Neural progenitor cell (in vitro differentiated cells): ENCODE measurements at regions not wholly inside any gene's neighbourhood (a gene's known extent, or its start where the extent isn't known, plus 50 kb on each side); places are given as distances from the start of the nearest gene placed in this dataset.

Experiments
- DNase-seq: peaks from one replicate; pipeline ENCODE4 v3.0.0-alpha.2; 2016; ENCODE audit warnings: low spot score
- H2AFZ ChIP-seq: fragments of 200-600 bp; sonication (generic); replicated peaks from 2 replicates; pipeline ENCODE4 v1.6.1; 2016; ENCODE audit warnings: antibody characterized with exemption
- H3F3A ChIP-seq: fragments of 200-600 bp; sonication (generic); 2 replicates; pipeline ENCODE4 v1.6.1; 2016; ENCODE audit warnings: antibody characterized with exemption, low read depth
- H3K27ac ChIP-seq: fragments of 200-600 bp; sonication (generic); 2 replicates; pipeline ENCODE4 v1.5.1; 2016; ENCODE audit warnings: mild to moderate bottlenecking
- H3K27me3 ChIP-seq: fragments of 200-600 bp; sonication (generic); 2 replicates; pipeline ENCODE4 v1.6.1; 2016; ENCODE audit warnings: mild to moderate bottlenecking, moderate library complexity
- H3K36me3 ChIP-seq: fragments of 200-600 bp; sonication (generic); 2 replicates; pipeline ENCODE4 v1.5.1; 2016
- H3K4me1 ChIP-seq: fragments of 200-600 bp; sonication (generic); 2 replicates; pipeline ENCODE4 v1.6.1; 2016; ENCODE audit warnings: mixed run types
- H3K4me2 ChIP-seq: fragments of 200-600 bp; sonication (generic); 2 replicates; pipeline ENCODE4 v1.6.1; 2016
- H3K4me3 ChIP-seq: fragments of 200-600 bp; sonication (generic); 2 replicates; pipeline ENCODE4 v1.5.1; 2016
- H3K79me2 ChIP-seq: fragments of 200-600 bp; sonication (generic); 2 replicates; pipeline ENCODE4 v1.6.1; 2016; ENCODE audit warnings: low read depth
- H3K9ac ChIP-seq: fragments of 200-600 bp; sonication (generic); 2 replicates; pipeline ENCODE4 v1.6.1; 2016
- H3K9me3 ChIP-seq: fragments of 200-600 bp; sonication (generic); 2 replicates; pipeline ENCODE4 v1.5.1; 2016; ENCODE audit warnings: low read depth
- H4K20me1 ChIP-seq: fragments of 200-600 bp; sonication (generic); 2 replicates; pipeline ENCODE4 v1.6.1; 2016; ENCODE audit warnings: low read depth
- H3K27ac Mint-ChIP-seq: 3 replicates; pipeline ENCODE4 v1.8.0; 2021; ENCODE audit warnings: mixed read lengths
- H3K27me3 Mint-ChIP-seq: 2 replicates; pipeline ENCODE4 v1.8.0; 2022; ENCODE audit warnings: low read depth, mild to moderate bottlenecking, inconsistent platforms, moderate library complexity, mixed read lengths; ENCODE audit not compliant: insufficient read depth
- H3K36me3 Mint-ChIP-seq: 3 replicates; pipeline ENCODE4 v1.8.0; 2021; ENCODE audit warnings: mixed read lengths
- H3K4me1 Mint-ChIP-seq: 3 replicates; pipeline ENCODE4 v1.8.0; 2021; ENCODE audit warnings: mixed read lengths
- H3K4me3 Mint-ChIP-seq: 3 replicates; pipeline ENCODE4 v1.8.0; 2021; ENCODE audit warnings: mild to moderate bottlenecking, moderate library complexity, mixed read lengths
- H3K9me3 Mint-ChIP-seq: 3 replicates; pipeline ENCODE4 v1.8.0; 2020; ENCODE audit warnings: mixed read lengths
- EZH2 ChIP-seq: fragments of 200-600 bp; sonication (generic); IDR thresholded peaks from 2 replicates; pipeline ENCODE4 v1.6.1; 2017; ENCODE audit warnings: antibody characterized with exemption, mild to moderate bottlenecking, moderate library complexity
- EZH2phosphoT487 ChIP-seq: fragments of 200-600 bp; sonication (generic); IDR thresholded peaks from 2 replicates; pipeline ENCODE4 v1.6.1; 2017; ENCODE audit warnings: antibody characterized with exemption
- TF ChIP-seq, protein P1 (sequence below): fragments of 200-600 bp; sonication (generic); IDR thresholded peaks from 2 replicates; pipeline ENCODE4 v1.5.1; 2017; ENCODE audit warnings: antibody characterized with exemption, mild to moderate bottlenecking

DNA sequence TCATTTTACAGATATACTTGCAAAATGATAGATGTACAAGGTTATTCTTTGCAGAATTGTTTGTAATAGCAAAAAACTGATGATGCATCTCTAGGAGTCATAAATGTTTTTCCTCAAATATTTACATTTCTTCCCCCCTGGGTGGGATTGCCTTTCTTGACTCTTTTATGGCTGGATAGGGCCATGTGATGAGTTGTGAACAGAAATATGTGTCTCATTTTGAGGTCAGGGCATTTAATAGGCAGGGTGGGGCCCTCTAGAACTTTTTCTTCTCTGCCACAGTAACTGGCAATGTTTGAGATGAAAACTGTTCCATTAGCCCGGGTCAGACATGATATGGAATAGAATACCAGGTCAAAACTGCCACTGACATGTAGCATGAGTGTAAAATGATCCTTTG, 159.5 kb upstream of the SYNCRIP start:
- Mint-ChIP-seq H3K4me3 (no peak overlapping the region), H3K36me3 (no peaks in the 10 kb centered on the region), H3K9me3 (peaks cover 3% of the 10 kb centered on the region), H3K27me3 (no peaks in the 10 kb centered on the region), H3K27ac (no peak overlapping the region), H3K4me1 (no peaks in the 10 kb centered on the region)
- Histone ChIP-seq H3K27ac (no peak overlapping the region), H3K4me3 (no peak overlapping the region), H4K20me1 (no peaks in the 10 kb centered on the region), H3K9ac (no peak overlapping the region), H3K4me2 (no peak overlapping the region), H3K79me2 (no peaks in the 10 kb centered on the region), H3F3A (no peaks in the 10 kb centered on the region), H3K9me3 (no peaks in the 10 kb centered on the region), H3K36me3 (no peaks in the 10 kb centered on the region), H2AFZ (no peak overlapping the region), H3K4me1 (no peaks in the 10 kb centered on the region), H3K27me3 (no peaks in the 10 kb centered on the region)
- TF ChIP-seq, protein P1, sequence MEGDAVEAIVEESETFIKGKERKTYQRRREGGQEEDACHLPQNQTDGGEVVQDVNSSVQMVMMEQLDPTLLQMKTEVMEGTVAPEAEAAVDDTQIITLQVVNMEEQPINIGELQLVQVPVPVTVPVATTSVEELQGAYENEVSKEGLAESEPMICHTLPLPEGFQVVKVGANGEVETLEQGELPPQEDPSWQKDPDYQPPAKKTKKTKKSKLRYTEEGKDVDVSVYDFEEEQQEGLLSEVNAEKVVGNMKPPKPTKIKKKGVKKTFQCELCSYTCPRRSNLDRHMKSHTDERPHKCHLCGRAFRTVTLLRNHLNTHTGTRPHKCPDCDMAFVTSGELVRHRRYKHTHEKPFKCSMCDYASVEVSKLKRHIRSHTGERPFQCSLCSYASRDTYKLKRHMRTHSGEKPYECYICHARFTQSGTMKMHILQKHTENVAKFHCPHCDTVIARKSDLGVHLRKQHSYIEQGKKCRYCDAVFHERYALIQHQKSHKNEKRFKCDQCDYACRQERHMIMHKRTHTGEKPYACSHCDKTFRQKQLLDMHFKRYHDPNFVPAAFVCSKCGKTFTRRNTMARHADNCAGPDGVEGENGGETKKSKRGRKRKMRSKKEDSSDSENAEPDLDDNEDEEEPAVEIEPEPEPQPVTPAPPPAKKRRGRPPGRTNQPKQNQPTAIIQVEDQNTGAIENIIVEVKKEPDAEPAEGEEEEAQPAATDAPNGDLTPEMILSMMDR = no peak
- TF ChIP-seq EZH2phosphoT487 (no peak), EZH2 (no peak)
- no peak for DNase-seq

DNA sequence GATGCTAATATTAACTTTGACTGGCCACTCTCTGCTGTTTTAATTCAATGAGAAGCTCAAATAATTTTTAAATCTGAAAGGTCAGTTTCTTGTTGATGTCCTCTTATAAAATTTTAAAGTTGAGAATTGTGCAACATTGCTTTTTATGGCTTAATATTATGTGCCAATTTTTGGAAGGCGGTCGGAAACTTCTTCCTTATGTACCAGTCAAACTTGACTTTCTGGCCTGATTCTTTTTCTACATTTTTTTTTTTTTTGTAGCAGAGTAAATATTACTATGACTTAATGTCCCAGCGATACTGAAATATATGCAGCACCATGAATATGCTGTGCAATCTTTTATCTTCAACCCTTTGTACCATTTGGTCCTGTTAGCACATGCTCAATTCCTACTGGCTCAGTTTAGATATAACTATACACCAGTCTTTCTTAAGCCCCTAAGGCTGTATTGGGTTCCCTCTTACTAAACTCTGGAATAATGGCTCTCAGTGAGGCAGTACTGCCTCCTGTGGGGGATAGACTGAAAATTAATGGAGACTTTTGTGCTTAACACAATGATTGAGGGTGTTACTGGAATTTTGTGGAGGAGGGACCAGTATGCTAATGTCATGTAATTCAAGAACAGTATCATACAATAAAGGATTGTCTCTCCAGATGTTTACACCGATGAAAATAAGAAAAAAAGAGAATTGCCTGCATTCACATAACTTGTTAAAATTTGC, 156.4 kb upstream of the SYNCRIP start:
- TF ChIP-seq EZH2 (no peak), EZH2phosphoT487 (no peak)
- TF ChIP-seq, protein P1 = no peak
- peak; percentile 15 for DNase-seq
- H3K27me3 Mint-ChIP-seq = no peaks in the 10 kb centered on the region

DNA sequence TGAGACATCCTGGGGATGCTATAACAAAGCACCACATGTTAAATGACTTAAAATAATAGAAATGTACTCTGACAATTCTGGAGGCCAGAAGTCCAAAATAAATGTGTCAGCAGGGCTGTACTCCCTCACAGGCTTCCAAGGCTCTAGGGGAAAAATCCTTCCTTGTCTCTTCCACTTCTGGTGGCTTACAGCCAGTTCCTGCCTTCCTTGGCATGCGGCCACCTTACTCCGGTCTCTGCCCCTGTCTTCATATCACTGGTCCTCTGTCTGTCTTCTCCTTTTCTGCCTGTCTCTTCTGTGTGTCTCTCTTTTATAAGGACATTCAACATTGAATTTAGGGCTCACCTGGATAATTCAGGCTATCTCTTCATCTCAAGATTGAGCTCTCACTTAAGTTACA, 155.3 kb upstream of the SYNCRIP start:
- H3K9me3 Mint-ChIP-seq = no peaks in the 10 kb centered on the region
- Histone ChIP-seq H3F3A (no peaks in the 10 kb centered on the region), H3K4me2 (no peak overlapping the region), H3K4me1 (no peaks in the 10 kb centered on the region), H4K20me1 (no peaks in the 10 kb centered on the region), H3K9ac (no peak overlapping the region), H3K4me3 (no peak overlapping the region), H3K27me3 (no peaks in the 10 kb centered on the region), H2AFZ (no peak overlapping the region), H3K36me3 (no peaks in the 10 kb centered on the region), H3K79me2 (no peaks in the 10 kb centered on the region), H3K9me3 (no peaks in the 10 kb centered on the region), H3K27ac (no peak overlapping the region)
- TF ChIP-seq, protein P1 = no peak
- no peak for TF ChIP-seq EZH2
- TF ChIP-seq EZH2phosphoT487 = no peak
- no peak overlapping the region for H3K4me3 Mint-ChIP-seq
- H3K27ac Mint-ChIP-seq = no peak overlapping the region
- H3K4me1 Mint-ChIP-seq = no peaks in the 10 kb centered on the region
- H3K36me3 Mint-ChIP-seq = no peaks in the 10 kb centered on the region
- no peak for DNase-seq
- H3K27me3 Mint-ChIP-seq = no peaks in the 10 kb centered on the region

More for the DNA sequence above, 156.4 kb upstream of the SYNCRIP start:
- H4K20me1 ChIP-seq = no peaks in the 10 kb centered on the region
- no peak overlapping the region for H3K27ac ChIP-seq
- H3K4me3 ChIP-seq = no peak overlapping the region
- no peaks in the 10 kb centered on the region for H3K79me2 ChIP-seq
- no peak overlapping the region for H3K9ac ChIP-seq
- H3K4me1 ChIP-seq = no peaks in the 10 kb centered on the region
- H3F3A ChIP-seq = no peaks in the 10 kb centered on the region
- no peaks in the 10 kb centered on the region for H3K27me3 ChIP-seq
- no peak overlapping the region for H3K27ac Mint-ChIP-seq
- no peaks in the 10 kb centered on the region for H3K36me3 Mint-ChIP-seq
- no peak overlapping the region for H3K4me3 Mint-ChIP-seq
- no peak overlapping the region for H3K4me2 ChIP-seq
- H3K36me3 ChIP-seq = no peaks in the 10 kb centered on the region
- H3K9me3 ChIP-seq = no peaks in the 10 kb centered on the region
- no peaks in the 10 kb centered on the region for H3K4me1 Mint-ChIP-seq
- no peak overlapping the region for H2AFZ ChIP-seq
- H3K9me3 Mint-ChIP-seq = no peaks in the 10 kb centered on the region
